OCI-LY7 (cell line): ENCODE measurements at regions not wholly inside any gene's neighbourhood (a gene's known extent, or its start where the extent isn't known, plus 50 kb on each side); places are given as distances from the start of the nearest gene placed in this dataset.

Source experiments
- BruUV-seq: library from RNA; stranded (reverse); fragments of 400-500 nt; replicated peaks from 2 replicates; lab custom pipeline; 2021; lab: Mats Ljungman, UMichigan
- CTCF ChIA-PET: fragments of 300-600 bp; sonication (Branson Sonifier 250); formaldehyde crosslinking; loops from one replicate; lab custom pipeline; 2022; ENCODE audit warnings: antibody characterized with exemption; ENCODE audit not compliant: unreplicated experiment; lab: Charles Lee
- POLR2A ChIA-PET: fragments of 300-600 bp; sonication (Branson Sonifier 250); formaldehyde crosslinking; loops from one replicate; lab custom pipeline; 2022; ENCODE audit warnings: antibody characterized with exemption; lab: Charles Lee
- DNase-seq: peaks from one replicate; pipeline ENCODE4 v3.0.0-alpha.2; 2015; ENCODE audit warnings: low spot score
- H2AFZ ChIP-seq: fragments of 200-600 bp; sonication (generic), shearing (Covaris generic); 2 replicates; pipeline ENCODE4 v1.6.1; 2014; ENCODE audit warnings: mild to moderate bottlenecking, antibody characterized with exemption, low read length, moderate library complexity
- H3K27ac ChIP-seq: fragments of 200-600 bp; sonication (generic); 2 replicates; pipeline ENCODE4 v1.5.1; 2014; ENCODE audit warnings: mixed run types, low read depth, mild to moderate bottlenecking, moderate library complexity, low read length, inconsistent platforms; ENCODE audit not compliant: poor library complexity, severe bottlenecking
- H3K36me3 ChIP-seq: fragments of 200-600 bp; sonication (generic); 2 replicates; pipeline ENCODE4 v1.6.1; 2014; ENCODE audit warnings: mild to moderate bottlenecking, antibody characterized with exemption, low read length, moderate library complexity, mixed read lengths; ENCODE audit not compliant: insufficient read depth
- H3K4me1 ChIP-seq: fragments of 200-600 bp; sonication (generic); 2 replicates; pipeline ENCODE4 v1.5.1; 2014; ENCODE audit warnings: mild to moderate bottlenecking, low read length; ENCODE audit not compliant: insufficient read depth, poor library complexity, severe bottlenecking
- H3K4me2 ChIP-seq: fragments of 200-600 bp; sonication (generic); 2 replicates; pipeline ENCODE4 v1.6.1; 2014; ENCODE audit warnings: mild to moderate bottlenecking, low read length
- H3K4me3 ChIP-seq: fragments of 200-600 bp; sonication (generic); 2 replicates; pipeline ENCODE4 v1.5.1; 2014; ENCODE audit warnings: mild to moderate bottlenecking, low read depth, low read length; ENCODE audit not compliant: poor library complexity, severe bottlenecking
- H3K79me2 ChIP-seq: fragments of 200-600 bp; sonication (generic); 2 replicates; pipeline ENCODE4 v1.6.1; 2016; ENCODE audit warnings: low read depth, mild to moderate bottlenecking, low read length, moderate library complexity, mixed read lengths; ENCODE audit not compliant: insufficient read depth
- H3K9me2 ChIP-seq: fragments of 200-600 bp; sonication (generic); 2 replicates; pipeline ENCODE4 v1.6.1; 2016; ENCODE audit warnings: mild to moderate bottlenecking, low read length, mixed read lengths; ENCODE audit not compliant: insufficient read depth
- H3K9me3 ChIP-seq: fragments of 200-600 bp; sonication (generic); 2 replicates; pipeline ENCODE4 v1.6.1; 2014; ENCODE audit warnings: mild to moderate bottlenecking, mixed run types, low read length, mixed read lengths
- H4K20me1 ChIP-seq: fragments of 200-600 bp; sonication (generic); 2 replicates; pipeline ENCODE4 v1.6.1; 2014; ENCODE audit warnings: mild to moderate bottlenecking, antibody characterized with exemption, low read length, moderate library complexity, mixed read lengths; ENCODE audit not compliant: insufficient read depth
- EZH2phosphoT487 ChIP-seq: fragments of 200-600 bp; sonication (generic); IDR thresholded peaks from 2 replicates; pipeline ENCODE4 v1.6.1; 2018; ENCODE audit warnings: low read depth, borderline replicate concordance, mild to moderate bottlenecking, mixed run types, antibody characterized with exemption, low read length, moderate library complexity, mixed read lengths
- intact Hi-C: fragments of 100-400 bp; cut with micrococcal nuclease; formaldehyde crosslinking; loops from one replicate; pipeline ENCODE4 v1.10.0; 2022; ENCODE audit not compliant: unreplicated experiment
- TF ChIP-seq, protein P1 (sequence below): fragments of 200-600 bp; sonication (generic); conservative IDR thresholded peaks from 2 replicates; pipeline ENCODE4 v1.5.1; 2014; ENCODE audit warnings: mild to moderate bottlenecking, antibody characterized with exemption, low read length, moderate library complexity, mixed read lengths

DNA sequence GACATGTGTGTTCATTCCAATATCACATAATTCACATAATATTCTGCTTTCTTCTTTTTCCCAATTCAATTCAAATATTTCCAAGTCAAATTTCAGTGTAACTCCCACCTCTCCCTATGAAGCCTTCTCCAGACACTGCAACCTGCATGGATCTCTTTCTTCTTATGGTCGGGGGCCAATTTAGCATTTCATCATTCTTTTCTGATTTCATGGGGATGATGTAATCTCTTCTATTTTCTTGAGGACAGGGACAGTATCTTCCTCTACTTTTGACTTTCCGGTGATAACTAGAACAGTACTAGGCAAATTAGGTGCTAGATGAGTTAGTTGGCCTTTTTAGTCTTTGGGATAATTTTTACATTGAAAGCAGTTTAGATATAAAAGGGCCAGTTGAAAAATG is 92.7 kb downstream of the CARTPT start:
- no peaks in the 10 kb centered on the region for H3K79me2 ChIP-seq
- CTCF ChIA-PET = no interaction called here
- POLR2A ChIA-PET = no interaction called here
- no peak overlapping the region for H3K4me2 ChIP-seq
- no peaks in the 10 kb centered on the region for H4K20me1 ChIP-seq
- H3K9me3 ChIP-seq = no peaks in the 10 kb centered on the region
- no peaks in the 10 kb centered on the region for H3K9me2 ChIP-seq
- no peak overlapping the region for H2AFZ ChIP-seq
- intact Hi-C loops = no loop called here
- no peak for DNase-seq
- no peak overlapping the region for H3K4me3 ChIP-seq
- H3K4me1 ChIP-seq = no peaks in the 10 kb centered on the region
- H3K27ac ChIP-seq = no peak overlapping the region
- H3K36me3 ChIP-seq = no peaks in the 10 kb centered on the region
- TF ChIP-seq EZH2phosphoT487 = no peak
- TF ChIP-seq, protein P1, sequence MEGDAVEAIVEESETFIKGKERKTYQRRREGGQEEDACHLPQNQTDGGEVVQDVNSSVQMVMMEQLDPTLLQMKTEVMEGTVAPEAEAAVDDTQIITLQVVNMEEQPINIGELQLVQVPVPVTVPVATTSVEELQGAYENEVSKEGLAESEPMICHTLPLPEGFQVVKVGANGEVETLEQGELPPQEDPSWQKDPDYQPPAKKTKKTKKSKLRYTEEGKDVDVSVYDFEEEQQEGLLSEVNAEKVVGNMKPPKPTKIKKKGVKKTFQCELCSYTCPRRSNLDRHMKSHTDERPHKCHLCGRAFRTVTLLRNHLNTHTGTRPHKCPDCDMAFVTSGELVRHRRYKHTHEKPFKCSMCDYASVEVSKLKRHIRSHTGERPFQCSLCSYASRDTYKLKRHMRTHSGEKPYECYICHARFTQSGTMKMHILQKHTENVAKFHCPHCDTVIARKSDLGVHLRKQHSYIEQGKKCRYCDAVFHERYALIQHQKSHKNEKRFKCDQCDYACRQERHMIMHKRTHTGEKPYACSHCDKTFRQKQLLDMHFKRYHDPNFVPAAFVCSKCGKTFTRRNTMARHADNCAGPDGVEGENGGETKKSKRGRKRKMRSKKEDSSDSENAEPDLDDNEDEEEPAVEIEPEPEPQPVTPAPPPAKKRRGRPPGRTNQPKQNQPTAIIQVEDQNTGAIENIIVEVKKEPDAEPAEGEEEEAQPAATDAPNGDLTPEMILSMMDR = no peak
- BruUV-seq = no TSS peak

- no peaks in the 10 kb centered on the region for H4K20me1 ChIP-seq
- H3K27ac ChIP-seq = no peak overlapping the region
- no peak for DNase-seq
- H3K4me2 ChIP-seq = no peak overlapping the region
- no peak for TF ChIP-seq EZH2phosphoT487
- TF ChIP-seq, protein P1 = no peak
- intact Hi-C loops = no loop called here
- ChIA-PET CTCF (no interaction called here), POLR2A (no interaction called here)
- no peak overlapping the region for H2AFZ ChIP-seq
- H3K4me3 ChIP-seq = no peak overlapping the region
- no peaks in the 10 kb centered on the region for H3K36me3 ChIP-seq
- H3K9me3 ChIP-seq = no peaks in the 10 kb centered on the region; the same call in 1 of the 2 replicates
- no peaks in the 10 kb centered on the region for H3K79me2 ChIP-seq
- no TSS peak for BruUV-seq
- H3K9me2 ChIP-seq = no peaks in the 10 kb centered on the region
- H3K4me1 ChIP-seq = no peaks in the 10 kb centered on the region
These were observed 97.2 kb downstream of the CARTPT start for GRCh38 chr5:71816307-71816706.

GRCh38 chr5:71817891-71818290 is 98.8 kb downstream of the CARTPT start:
- Histone ChIP-seq H3K79me2 (no peaks in the 10 kb centered on the region), H3K4me2 (no peak overlapping the region), H3K4me3 (no peak overlapping the region), H3K4me1 (no peaks in the 10 kb centered on the region), H4K20me1 (no peaks in the 10 kb centered on the region), H2AFZ (no peak overlapping the region), H3K36me3 (no peaks in the 10 kb centered on the region), H3K9me2 (no peaks in the 10 kb centered on the region), H3K27ac (no peak overlapping the region), H3K9me3 (no peaks in the 10 kb centered on the region; the same call in 1 of the 2 replicates)
- no peak for DNase-seq
- no TSS peak for BruUV-seq
- ChIA-PET CTCF (no interaction called here), POLR2A (no interaction called here)
- TF ChIP-seq, protein P1 = no peak
- no peak for TF ChIP-seq EZH2phosphoT487
- intact Hi-C loops = no loop called here
